SK-MEL-5 (cell line): ENCODE measurements at regions not wholly inside any gene's neighbourhood (a gene's known extent, or its start where the extent isn't known, plus 50 kb on each side); places are given as distances from the start of the nearest gene placed in this dataset.
A peak's percentile ranks its signal among the peaks of the same experiment; 100 is the strongest.
"Not testable (repeated sequence)": the region's sequence is repeated elsewhere in the genome, so short reads cannot be mapped to it uniquely, and the experiment has no call there.

Source experiments
- DNase-seq: peaks from one replicate; pipeline ENCODE4 v3.0.0-alpha.2; 2016; ENCODE audit warnings: low read depth, low spot score
- in situ Hi-C: cut with HindIII; loops from 2 replicates; pipeline ENCODE4 v1.10.0; 2016; ENCODE audit warnings: low sequenced_read_pairs, high pct_unique_total_duplicates, low pct_unique_long_range_greater_than_20kb

DNA sequence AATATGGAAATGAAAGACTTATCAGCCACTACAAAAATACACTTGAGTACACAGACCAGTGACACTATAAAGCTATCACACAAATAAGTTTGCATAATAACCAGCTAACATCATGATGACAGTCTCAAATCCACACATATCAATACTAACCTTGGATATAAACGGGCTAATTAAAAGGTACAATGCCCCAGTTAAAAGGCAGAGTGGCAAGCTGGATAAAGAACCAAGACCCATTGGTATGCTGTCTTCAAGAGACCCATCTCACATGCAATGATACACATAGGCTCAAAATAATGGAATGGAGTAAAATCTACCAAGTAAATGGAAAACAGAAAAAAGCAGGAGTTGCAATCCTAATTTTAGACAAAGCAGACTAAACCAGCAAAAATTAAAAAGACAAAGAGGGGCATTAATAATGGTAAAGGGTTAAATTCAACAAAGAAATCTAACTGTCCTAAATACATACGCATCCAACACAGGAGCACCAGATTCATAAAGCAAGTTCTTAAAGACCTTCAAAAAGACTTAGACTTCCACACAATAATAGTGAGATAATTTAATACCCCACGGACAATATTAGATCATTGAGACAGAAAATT lies 163.3 kb downstream of the CD24 start:
- no peak for DNase-seq
- in situ Hi-C loops = no loop called here

- in situ Hi-C loops = no loop called here
Measured at GRCh38 chr6:106808758-106809157, 165.8 kb downstream of the CD24 start.

DNA sequence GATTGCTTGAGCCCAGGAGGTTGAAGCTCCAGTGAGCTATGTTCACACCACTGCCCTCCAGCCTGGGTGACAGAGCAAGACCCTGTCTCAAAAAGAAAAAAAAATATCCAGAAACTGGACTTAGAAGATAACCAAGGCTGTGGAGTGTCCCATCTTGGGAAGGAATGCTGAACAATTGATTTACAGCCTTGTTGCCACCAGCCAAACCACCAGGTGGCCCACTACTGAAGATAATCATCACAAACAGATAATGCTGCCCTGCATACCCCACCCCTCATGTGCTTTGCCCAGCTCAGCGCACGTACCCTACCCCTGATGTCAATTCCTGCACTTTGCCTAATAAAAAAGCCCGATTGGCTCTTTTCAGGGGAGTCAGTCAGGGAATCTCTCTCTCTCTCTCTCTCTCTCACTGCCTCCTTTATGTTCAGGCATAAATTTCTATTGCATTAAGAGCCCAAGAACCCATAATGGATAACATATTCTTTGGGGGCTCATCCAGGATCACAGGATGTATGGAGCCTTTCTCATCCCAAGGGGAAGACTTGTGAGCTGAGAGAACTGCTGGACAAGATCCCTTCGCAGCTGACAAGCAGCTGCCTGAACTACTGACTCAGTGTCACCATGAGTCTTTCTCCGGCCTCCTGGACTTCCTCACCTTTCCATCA lies 166.4 kb downstream of the CD24 start:
- in situ Hi-C loops = no loop called here
- no peak for DNase-seq

More at GRCh38 chr6:106808758-106809157, 165.8 kb downstream of the CD24 start:
- no peak for DNase-seq

GRCh38 chr6:106806253-106806652 lies 168.3 kb downstream of the CD24 start:
- in situ Hi-C loops, DNase-seq: not testable (repeated sequence)

GRCh38 chr6:106805771-106806170 lies 168.8 kb downstream of the CD24 start:
- in situ Hi-C loops = no loop called here
- no peak for DNase-seq

GRCh38 chr6:106804346-106805335 lies 169.9 kb downstream of the CD24 start:
- no peak for DNase-seq
- in situ Hi-C loops = no loop called here

DNA sequence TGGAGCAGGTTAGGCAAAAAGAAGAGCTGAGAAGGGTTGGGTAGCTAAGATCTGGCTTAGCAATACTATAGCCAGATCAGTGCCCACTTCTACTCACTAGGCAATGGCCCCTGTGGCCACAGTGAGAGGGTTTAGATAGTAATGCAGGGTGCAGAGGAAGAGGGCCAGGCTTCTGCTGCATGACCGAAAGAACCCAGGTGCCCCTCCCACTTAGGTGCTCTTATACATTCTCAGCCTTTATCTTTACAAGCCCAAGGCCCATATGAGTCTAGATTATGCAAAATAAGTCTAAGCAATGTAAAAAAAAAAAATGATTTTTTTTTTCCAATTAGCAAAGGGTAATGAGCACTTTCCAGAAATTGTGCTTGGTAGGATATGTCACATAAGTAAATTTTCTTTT lies 171.3 kb downstream of the CD24 start:
- DNase-seq = no peak
- in situ Hi-C loops = no loop called here

- in situ Hi-C loops = no loop called here
- no peak for DNase-seq
Measured at GRCh38 chr6:106802139-106802538, 172.4 kb downstream of the CD24 start.

DNA sequence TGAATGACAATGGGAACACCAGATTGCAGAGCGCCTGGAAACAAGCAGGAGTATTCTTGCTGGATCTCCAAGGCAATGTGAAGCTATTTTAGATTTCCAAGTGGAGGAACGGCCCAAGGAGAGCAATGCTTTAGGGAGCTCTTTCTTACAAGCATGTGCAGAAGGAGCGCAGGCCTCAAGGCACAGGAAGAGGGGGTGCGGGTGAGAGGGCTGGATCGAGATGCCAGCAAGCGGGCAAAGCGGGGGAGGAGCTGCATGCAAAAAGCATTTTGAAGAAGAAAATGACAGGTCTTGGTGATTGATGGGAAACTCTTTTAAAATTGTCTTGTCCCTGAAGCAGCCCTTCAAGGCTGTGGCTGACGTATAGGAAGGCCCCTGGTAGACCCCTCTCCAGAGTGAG lies 171.9 kb downstream of the QRSL1 start:
- DNase-seq = no peak
- in situ Hi-C loops = no loop called here

DNA sequence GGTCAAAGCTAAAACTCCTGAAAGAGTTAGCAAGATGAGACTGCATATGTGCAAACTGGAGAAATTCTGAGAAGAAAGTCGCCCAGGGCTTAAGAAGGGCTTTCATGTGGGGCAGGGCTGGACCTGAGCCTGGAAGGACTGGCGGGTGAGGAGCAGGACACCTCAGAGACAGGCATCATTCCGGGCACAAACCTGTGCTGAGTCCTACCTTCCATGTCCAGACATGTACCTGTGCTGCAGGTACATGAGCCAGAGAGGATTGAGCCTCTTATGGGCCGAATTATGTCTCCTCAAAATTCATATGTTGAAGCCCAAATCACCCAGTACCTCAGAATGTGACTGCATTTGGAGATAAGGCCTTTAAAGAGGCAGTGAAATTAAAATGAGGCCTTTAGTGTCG lies 171.0 kb downstream of the QRSL1 start:
- DNase-seq = no peak
- in situ Hi-C loops = no loop called here

- DNase-seq = no peak
- in situ Hi-C loops = no loop called here
Measured at GRCh38 chr6:106799031-106799894, 169.9 kb downstream of the QRSL1 start.

- no peak for DNase-seq
- in situ Hi-C loops = no loop called here
Measured at GRCh38 chr6:106797186-106797585, 167.8 kb downstream of the QRSL1 start.

DNA sequence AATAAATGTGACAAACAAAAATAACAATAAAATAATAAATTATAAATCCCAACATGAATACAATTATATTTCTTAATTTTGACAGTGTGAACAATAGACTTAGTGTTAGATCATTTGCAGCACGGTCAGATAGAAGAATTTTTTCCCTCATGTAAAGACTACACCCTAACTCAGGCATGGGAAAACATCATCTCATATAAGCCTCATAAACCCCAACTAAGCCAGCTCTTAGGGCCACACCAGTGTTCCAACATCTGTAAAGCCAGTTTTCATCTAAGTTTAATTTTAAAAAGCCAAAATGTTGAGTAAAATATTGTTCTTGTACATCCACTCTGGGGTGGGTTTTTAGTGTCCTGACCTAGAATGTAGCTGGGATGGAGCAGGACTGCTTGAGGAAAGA lies 167.4 kb downstream of the QRSL1 start:
- in situ Hi-C loops = no loop called here

DNA sequence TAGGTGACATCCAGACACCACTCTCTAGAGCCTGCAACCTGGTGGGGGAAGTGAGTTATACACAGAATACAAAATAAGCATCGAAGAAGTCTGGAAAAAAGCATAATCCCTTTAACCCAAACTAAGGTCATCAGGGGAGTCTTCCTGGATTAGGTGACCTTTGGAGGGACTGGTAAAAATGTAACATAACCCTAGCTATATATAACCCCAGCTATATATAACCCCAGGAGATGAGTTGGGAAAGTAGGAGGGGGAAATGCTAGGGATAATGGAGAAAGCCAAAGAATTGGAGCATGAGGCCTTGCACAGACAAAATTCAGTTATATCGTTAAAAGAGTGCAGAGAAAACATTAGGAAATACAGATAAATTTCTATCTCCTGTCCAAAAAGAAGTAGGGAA lies 164.8 kb downstream of the QRSL1 start:
- no peak for DNase-seq
- in situ Hi-C loops = no loop called here

More for the DNA sequence above, 167.4 kb downstream of the QRSL1 start:
- DNase-seq = no peak

DNA sequence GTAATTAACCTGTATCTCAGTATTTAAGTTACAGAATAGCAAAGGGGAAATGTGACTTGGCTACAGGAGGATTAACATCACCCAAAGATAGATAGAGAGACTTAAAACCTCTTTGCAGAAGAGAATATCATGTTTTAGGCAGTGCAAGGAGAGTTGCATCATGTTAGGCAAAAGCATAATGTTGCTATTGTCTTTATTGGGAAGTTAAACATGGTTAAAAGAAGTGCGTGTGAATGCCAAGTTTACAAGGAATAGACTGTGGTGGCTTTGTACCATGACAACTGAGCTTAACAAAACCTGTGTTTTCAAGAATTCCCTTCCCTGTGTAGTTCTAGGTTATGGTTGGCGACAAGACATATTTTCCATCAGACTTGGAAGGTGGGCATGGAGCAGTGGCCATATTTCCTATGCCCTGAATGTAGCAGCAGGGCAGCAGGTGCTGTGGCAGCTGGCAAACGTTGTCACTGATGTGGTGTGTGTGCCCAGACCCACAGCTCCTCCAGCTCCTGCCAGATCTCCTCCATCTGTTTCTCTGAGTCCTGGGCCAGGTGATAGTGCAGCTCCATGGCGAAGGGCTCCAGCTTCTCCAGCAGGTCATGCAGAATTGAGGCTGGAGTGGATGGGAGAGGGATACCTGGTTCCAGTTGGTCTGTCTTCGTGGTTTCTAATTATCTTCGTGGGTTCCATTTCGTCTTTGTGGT lies 163.3 kb downstream of the QRSL1 start:
- in situ Hi-C loops = no loop called here
- peak; percentile 50 for DNase-seq

GRCh38 chr6:106790935-106791334 lies 161.6 kb downstream of the QRSL1 start:
- DNase-seq = no peak
- in situ Hi-C loops = no loop called here

GRCh38 chr6:106790149-106790770 lies 160.9 kb downstream of the QRSL1 start:
- in situ Hi-C loops = no loop called here
- no peak for DNase-seq
